IMR-90 (cell line): ENCODE measurements at regions not wholly inside any gene's neighbourhood (a gene's known extent, or its start where the extent isn't known, plus 50 kb on each side); places are given as distances from the start of the nearest gene placed in this dataset.

Experiments
- ATAC-seq: fragments of 200-7000 bp; cut with Tn5 transposase; 2 replicates; pipeline ENCODE4 v1.9.1; 2020; ENCODE audit warnings: low read depth, mild to moderate bottlenecking, moderate library complexity
- BruUV-seq: library from RNA; stranded (reverse); fragments of 400-500 nt; replicated peaks from 2 replicates; lab custom pipeline; 2021; lab: Mats Ljungman, UMichigan
- CTCF ChIA-PET: fragments of 300-600 bp; formaldehyde crosslinking; extraction: SDS; loops from one replicate; lab custom pipeline; 2021; ENCODE audit warnings: antibody characterized with exemption; lab: Yijun Ruan, JAX
- POLR2A ChIA-PET: fragments of 300-600 bp; sonication (Branson Sonifier 250); formaldehyde crosslinking; loops from one replicate; lab custom pipeline; 2022; ENCODE audit warnings: antibody characterized with exemption; ENCODE audit not compliant: unreplicated experiment; lab: Charles Lee
- DNase-seq: peaks from one replicate; pipeline ENCODE4 v3.0.0; 2013
- H2AFZ ChIP-seq: replicated peaks from 2 replicates; pipeline ENCODE3; 2013; ENCODE audit warnings: low read length, mild to moderate bottlenecking; ENCODE audit not compliant: poor library complexity
- H2AK5ac ChIP-seq: 2 replicates; pipeline ENCODE4 v1.6.1; 2013; ENCODE audit warnings: low read depth, low read length, inconsistent platforms
- H2AK9ac ChIP-seq: replicated peaks from 2 replicates; pipeline ENCODE3; 2013; ENCODE audit warnings: mild to moderate bottlenecking, low read depth, low read length, moderate library complexity; ENCODE audit not compliant: poor library complexity
- H2BK120ac ChIP-seq: 2 replicates; pipeline ENCODE4 v1.6.1; 2013; ENCODE audit warnings: low read depth, low read length, inconsistent platforms
- H2BK15ac ChIP-seq: 3 replicates; pipeline ENCODE4 v1.6.1; 2013; ENCODE audit warnings: low read depth, low read length, inconsistent platforms
- H2BK20ac ChIP-seq: 2 replicates; pipeline ENCODE4 v1.6.1; 2013; ENCODE audit warnings: low read depth, mild to moderate bottlenecking, inconsistent platforms, low read length, moderate library complexity
- H2BK5ac ChIP-seq: 2 replicates; pipeline ENCODE4 v1.6.1; 2013; ENCODE audit warnings: mild to moderate bottlenecking, low read depth, low read length, inconsistent platforms; ENCODE audit not compliant: poor library complexity, severe bottlenecking
- H3K14ac ChIP-seq: replicated peaks from 2 replicates; pipeline ENCODE4 v1.6.1; 2013; ENCODE audit warnings: low read depth, low read length, inconsistent platforms
- H3K18ac ChIP-seq: 2 replicates; pipeline ENCODE4 v1.6.1; 2013; ENCODE audit warnings: low read depth, low read length, control low read depth
- H3K23ac ChIP-seq: 2 replicates; pipeline ENCODE4 v1.6.1; 2013; ENCODE audit warnings: low read depth, low read length, inconsistent platforms
- H3K27ac ChIP-seq: 2 replicates; pipeline ENCODE4 v1.5.1; 2013; ENCODE audit warnings: mild to moderate bottlenecking, control low read depth, low read length; ENCODE audit not compliant: insufficient read depth
- H3K27me3 ChIP-seq: 2 replicates; pipeline ENCODE4 v1.6.1; 2013; ENCODE audit warnings: low read length; ENCODE audit not compliant: control insufficient read depth, insufficient read depth
- H3K36me3 ChIP-seq: 2 replicates; pipeline ENCODE4 v1.6.1; 2013; ENCODE audit warnings: low read length, mixed read lengths; ENCODE audit not compliant: control insufficient read depth, insufficient read depth
- H3K4ac ChIP-seq: 2 replicates; pipeline ENCODE4 v1.6.1; 2013; ENCODE audit warnings: low read depth, low read length, inconsistent platforms
- H3K4me1 ChIP-seq: 2 replicates; pipeline ENCODE4 v1.6.1; 2013; ENCODE audit warnings: low read length, mixed read lengths; ENCODE audit not compliant: control insufficient read depth, insufficient read depth
- H3K4me2 ChIP-seq: 2 replicates; pipeline ENCODE4 v1.6.1; 2013; ENCODE audit warnings: low read depth, mild to moderate bottlenecking, control low read depth, low read length, moderate library complexity
- H3K4me3 ChIP-seq: 2 replicates; pipeline ENCODE4 v1.5.1; 2013; ENCODE audit warnings: low read depth, mild to moderate bottlenecking, control low read depth, low read length, moderate library complexity; ENCODE audit not compliant: insufficient read depth
- H3K56ac ChIP-seq: 2 replicates; pipeline ENCODE4 v1.6.1; 2013; ENCODE audit warnings: low read length, inconsistent platforms; ENCODE audit not compliant: insufficient read depth; ENCODE audit errors: extremely low read depth
- H3K79me1 ChIP-seq, 2 experiments: 2 replicates each; pipeline ENCODE4 v1.6.1; 2013; ENCODE audit warnings: low read length in 2 of 2, inconsistent platforms in 1 of 2, low read depth in 1 of 2
- H3K9ac ChIP-seq: 2 replicates; pipeline ENCODE4 v1.6.1; 2013; ENCODE audit warnings: low read depth, low read length, control low read depth
- H3K9me1 ChIP-seq: 2 replicates; pipeline ENCODE4 v1.6.1; 2013; ENCODE audit warnings: low read length, inconsistent platforms; ENCODE audit not compliant: insufficient read depth
- H3K9me3 ChIP-seq: 2 replicates; pipeline ENCODE4 v1.6.1; 2013; ENCODE audit warnings: low read length; ENCODE audit not compliant: control insufficient read depth, insufficient read depth
- H4K20me1 ChIP-seq: 2 replicates; pipeline ENCODE4 v1.6.1; 2013; ENCODE audit warnings: low read length, inconsistent platforms; ENCODE audit not compliant: insufficient read depth
- H4K5ac ChIP-seq: 2 replicates; pipeline ENCODE4 v1.6.1; 2013; ENCODE audit warnings: mild to moderate bottlenecking, low read depth, low read length, control low read depth
- H4K8ac ChIP-seq, 2 experiments: 2 replicates each; pipeline ENCODE4 v1.6.1; 2013; ENCODE audit warnings: low read depth in 2 of 2, low read length in 2 of 2, control low read depth in 1 of 2, inconsistent platforms in 1 of 2
- H4K91ac ChIP-seq: 2 replicates; pipeline ENCODE4 v1.6.1; 2013; ENCODE audit warnings: low read depth, low read length, inconsistent platforms; ENCODE audit not compliant: insufficient read depth
- CHD1 ChIP-seq: IDR thresholded peaks from 2 replicates; pipeline ENCODE4 v1.6.1; 2012; ENCODE audit warnings: low read depth, low read length, improper control_type of control experiment
- RFX5 ChIP-seq: IDR thresholded peaks from 2 replicates; pipeline ENCODE4 v1.8.0; 2012; ENCODE audit warnings: low read depth, mild to moderate bottlenecking, low read length, moderate library complexity
- WGBS, 2 experiments: methylation state at CpG; one replicate each; pipeline versions ENCODE4 v1.1.5 to v1.1.7; 2013; ENCODE audit warnings: missing lambda C conversion rate in 2 of 2; ENCODE audit not compliant: insufficient read length in 1 of 2; ENCODE audit errors: extremely low coverage in 2 of 2; 5-methylcytosine and 5-hydroxymethylcytosine counted together
- dilution Hi-C: fragments of 300-500 bp; cut with HindIII; formaldehyde crosslinking; loops from one replicate; pipeline ENCODE4 v1.14.3; 2018; ENCODE audit warnings: low sequenced_read_pairs; ENCODE audit not compliant: unreplicated experiment
- in situ Hi-C: fragments of 300-500 bp; cut with MboI; formaldehyde crosslinking; loops from 3 replicates; pipeline ENCODE4 v1.14.3; 2019; ENCODE audit warnings: low sequenced_read_pairs, inconsistent platforms, mixed read lengths
- intact Hi-C: fragments of 100-400 bp; cut with micrococcal nuclease; formaldehyde crosslinking; loops from 2 replicates; pipeline ENCODE4 v1.10.0; 2022
- TF ChIP-seq, protein P1 (sequence below): fragments of 150-350 bp; IDR thresholded peaks from 2 replicates; pipeline ENCODE4 v1.6.1; 2017; ENCODE audit warnings: mild to moderate bottlenecking, antibody characterized with exemption, low read length, low read depth

DNA sequence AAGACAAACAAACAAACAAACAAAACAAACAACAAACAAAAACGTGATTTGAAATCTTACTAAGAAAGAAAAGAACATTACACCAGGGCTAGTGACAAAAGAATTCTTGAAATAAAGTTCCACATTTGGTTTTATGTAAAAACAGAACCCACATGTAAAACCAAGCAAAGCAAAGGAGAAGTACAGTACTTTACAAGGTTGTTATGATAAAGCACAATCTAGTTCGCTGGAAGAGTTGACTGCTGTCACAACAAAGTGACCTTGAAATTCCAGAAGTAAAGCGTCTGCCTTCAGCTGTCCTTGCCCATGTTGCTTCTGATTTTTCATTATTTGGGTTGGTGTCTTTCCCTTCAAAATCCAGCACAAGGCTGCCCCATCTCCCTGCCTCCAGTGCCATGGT is 94.8 kb upstream of the CYRIA start:
- intact Hi-C loops (no loop called here), in situ Hi-C loops (loop anchor here (25.0 kb wide), 1 partner anchor 902 kb away; no protein-coding TSS in a partner anchor), dilution Hi-C loops (no loop called here)
- no peaks in the 10 kb centered on the region for H3K9me3 ChIP-seq
- no peak overlapping the region for H2AK5ac ChIP-seq
- ChIA-PET CTCF (no interaction called here), POLR2A (no interaction called here)
- H4K8ac ChIP-seq, result no peak overlapping the region
- H2BK120ac ChIP-seq, result no peak overlapping the region
- H3K9me1 ChIP-seq, result no peaks in the 10 kb centered on the region
- no peak overlapping the region for H2AK9ac ChIP-seq
- H3K79me1 ChIP-seq, result no peaks in the 10 kb centered on the region
- no peak overlapping the region for H4K91ac ChIP-seq
- no peaks in the 10 kb centered on the region for H3K36me3 ChIP-seq
- no peak overlapping the region for H4K5ac ChIP-seq
- DNase-seq, result no peak
- no peak overlapping the region for H2AFZ ChIP-seq
- H3K14ac ChIP-seq, result no peak overlapping the region
- no peak overlapping the region for H3K56ac ChIP-seq
- no peak overlapping the region for H3K4me3 ChIP-seq
- no peak overlapping the region for H3K27ac ChIP-seq
- peaks cover 7% of the 10 kb centered on the region; the same call in 1 of the 2 replicates for H3K27me3 ChIP-seq
- no peak for ATAC-seq
- no peaks in the 10 kb centered on the region for H4K20me1 ChIP-seq
- no peaks in the 10 kb centered on the region for H3K4me1 ChIP-seq
- H3K9ac ChIP-seq, result no peak overlapping the region
- H3K4ac ChIP-seq, result no peak overlapping the region
- no peak overlapping the region for H3K23ac ChIP-seq
- H2BK20ac ChIP-seq, result no peak overlapping the region
- BruUV-seq, result no TSS peak
- no peak overlapping the region for H3K4me2 ChIP-seq
- H3K18ac ChIP-seq, result no peak overlapping the region
- H2BK15ac ChIP-seq, result no peak overlapping the region
- TF ChIP-seq RFX5 (no peak), CHD1 (no peak)
- TF ChIP-seq, protein P1, sequence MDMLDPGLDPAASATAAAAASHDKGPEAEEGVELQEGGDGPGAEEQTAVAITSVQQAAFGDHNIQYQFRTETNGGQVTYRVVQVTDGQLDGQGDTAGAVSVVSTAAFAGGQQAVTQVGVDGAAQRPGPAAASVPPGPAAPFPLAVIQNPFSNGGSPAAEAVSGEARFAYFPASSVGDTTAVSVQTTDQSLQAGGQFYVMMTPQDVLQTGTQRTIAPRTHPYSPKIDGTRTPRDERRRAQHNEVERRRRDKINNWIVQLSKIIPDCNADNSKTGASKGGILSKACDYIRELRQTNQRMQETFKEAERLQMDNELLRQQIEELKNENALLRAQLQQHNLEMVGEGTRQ, result no peak
- no peak overlapping the region for H2BK5ac ChIP-seq
- WGBS, 2 experiments, result no CpG with 5 or more reads among the region's 3 CpGs
